H1 (cell line): ENCODE measurements at regions not wholly inside any gene's neighbourhood (a gene's known extent, or its start where the extent isn't known, plus 50 kb on each side); places are given as distances from the start of the nearest gene placed in this dataset.
A peak's percentile ranks its signal among the peaks of the same experiment; 100 is the strongest.

Experiments used
- CTCF ChIA-PET: fragments of 300-600 bp; sonication (Branson Sonifier 250); formaldehyde crosslinking; loops from one replicate; lab custom pipeline; 2021; ENCODE audit not compliant: partially characterized antibody; lab: Charles Lee
- POLR2A ChIA-PET: fragments of 300-600 bp; sonication (Branson Sonifier 250); formaldehyde crosslinking; loops from one replicate; lab custom pipeline; 2021; ENCODE audit warnings: inconsistent platforms; ENCODE audit not compliant: partially characterized antibody; lab: Charles Lee
- DNase-seq, 2 experiments: peaks; one replicate each; pipeline versions ENCODE4 v3.0.0 to v3.0.0-alpha.2; 2010 to 2022; ENCODE audit warnings: low spot score in 2 of 2, low read depth in 1 of 2, mixed read lengths in 1 of 2
- FAIRE-seq: peaks from 2 replicates; lab custom pipeline; 2011; peaks lifted over from hg19 to GRCh38; lab: Jason Lieb, UNC
- H2AFZ ChIP-seq: 2 replicates; pipeline ENCODE4 v1.8.1; 2012; ENCODE audit warnings: low read length, inconsistent platforms
- H2AK5ac ChIP-seq: 2 replicates; pipeline ENCODE4 v1.6.1; 2013; ENCODE audit warnings: low read depth, low read length
- H2BK120ac ChIP-seq: replicated peaks from 2 replicates; pipeline ENCODE3; 2013; ENCODE audit warnings: low read depth, low read length, inconsistent platforms
- H2BK12ac ChIP-seq: 2 replicates; pipeline ENCODE4 v1.6.1; 2013; ENCODE audit warnings: low read depth, low read length
- H2BK15ac ChIP-seq: 2 replicates; pipeline ENCODE4 v1.6.1; 2013; ENCODE audit warnings: low read length
- H2BK20ac ChIP-seq: 2 replicates; pipeline ENCODE4 v1.6.1; 2013; ENCODE audit warnings: low read length
- H2BK5ac ChIP-seq: 2 replicates; pipeline ENCODE4 v1.6.1; 2013; ENCODE audit warnings: low read depth, low read length
- H3K14ac ChIP-seq: 2 replicates; pipeline ENCODE4 v1.6.1; 2013; ENCODE audit warnings: inconsistent platforms; ENCODE audit not compliant: insufficient read length
- H3K18ac ChIP-seq: 2 replicates; pipeline ENCODE4 v1.6.1; 2013; ENCODE audit warnings: low read length; ENCODE audit errors: extremely low read depth
- H3K23ac ChIP-seq: 2 replicates; pipeline ENCODE4 v1.6.1; 2013; ENCODE audit warnings: inconsistent platforms; ENCODE audit not compliant: insufficient read length
- H3K23me2 ChIP-seq: 2 replicates; pipeline ENCODE4 v1.6.1; 2013; ENCODE audit warnings: low read depth, low read length
- H3K27ac ChIP-seq: 2 replicates; pipeline ENCODE4 v1.6.1; 2011; ENCODE audit warnings: low read depth, low read length, inconsistent platforms
- H3K27me3 ChIP-seq, 4 experiments: replicated peaks in 1 of 4; 1 replicate in 1 of 4; 2 replicates in 3 of 4; pipeline versions ENCODE4 v1.6.1 to v1.8.1; 2011 to 2013; ENCODE audit warnings: low read length in 3 of 4, mild to moderate bottlenecking in 3 of 4, inconsistent platforms in 2 of 4, mixed read lengths in 2 of 4, moderate library complexity in 1 of 4; ENCODE audit not compliant: control insufficient read depth in 3 of 4, insufficient read depth in 3 of 4; ENCODE audit errors: extremely low read depth in 1 of 4
- H3K36me3 ChIP-seq, 4 experiments: 2 replicates each; pipeline versions ENCODE4 v1.6.1 to v1.8.1; 2011 to 2013; ENCODE audit warnings: mild to moderate bottlenecking in 4 of 4, low read length in 3 of 4, moderate library complexity in 2 of 4, control low read depth in 1 of 4, inconsistent platforms in 1 of 4; ENCODE audit not compliant: insufficient read depth in 4 of 4, control insufficient read depth in 2 of 4
- H3K4ac ChIP-seq: replicated peaks from 2 replicates; pipeline ENCODE3; 2013; ENCODE audit warnings: low read length, low read depth, mixed read lengths, inconsistent platforms; ENCODE audit not compliant: insufficient read length
- H3K4me1 ChIP-seq, 4 experiments: replicated peaks in 1 of 4; 1 replicate in 1 of 4; 2 replicates in 3 of 4; pipeline versions ENCODE4 v1.6.1 to v1.8.1; 2011 to 2013; ENCODE audit warnings: low read length in 3 of 4, inconsistent platforms in 2 of 4, mixed read lengths in 1 of 4; ENCODE audit not compliant: insufficient read depth in 4 of 4, control insufficient read depth in 3 of 4
- H3K4me2 ChIP-seq, 2 experiments: 2 replicates each; pipeline versions ENCODE4 v1.6.1 to v1.8.1; 2011 to 2013; ENCODE audit warnings: low read depth in 2 of 2, low read length in 2 of 2, control low read depth in 1 of 2, inconsistent platforms in 1 of 2, mild to moderate bottlenecking in 1 of 2; ENCODE audit not compliant: insufficient read depth in 1 of 2
- H3K4me3 ChIP-seq, 4 experiments: fragments of 200-600, 300-600 bp in 1 of 4; sonication (generic), shearing (Covaris generic), sonication (Bioruptor Twin) in 1 of 4; 2 replicates each; pipeline versions ENCODE4 v1.5.1 to v1.8.1; 2011 to 2016; ENCODE audit warnings: low read length in 4 of 4, low read depth in 3 of 4, control low read depth in 2 of 4, inconsistent platforms in 2 of 4, mild to moderate bottlenecking in 2 of 4, mixed read lengths in 1 of 4, moderate library complexity in 1 of 4; ENCODE audit not compliant: insufficient read depth in 2 of 4; ENCODE audit errors: extremely low read depth in 1 of 4
- H3K56ac ChIP-seq: replicated peaks from 2 replicates; pipeline ENCODE3; 2013; ENCODE audit warnings: low read depth, mild to moderate bottlenecking, mixed read lengths, low read length, inconsistent platforms; ENCODE audit not compliant: insufficient read length
- H3K79me1 ChIP-seq: 2 replicates; pipeline ENCODE4 v1.6.1; 2013; ENCODE audit warnings: low read depth, low read length, control low read depth
- H3K79me2 ChIP-seq, 2 experiments: 2 replicates each; pipeline versions ENCODE4 v1.6.1 to v1.8.1; 2012 to 2013; ENCODE audit warnings: low read length in 2 of 2, mild to moderate bottlenecking in 2 of 2, inconsistent platforms in 1 of 2; ENCODE audit not compliant: insufficient read depth in 2 of 2, control insufficient read depth in 1 of 2
- H3K9ac ChIP-seq, 4 experiments: replicated peaks in 1 of 4; 1 replicate in 1 of 4; 2 replicates in 3 of 4; pipeline versions ENCODE4 v1.6.1 to v1.8.1; 2011 to 2013; ENCODE audit warnings: low read depth in 3 of 4, low read length in 3 of 4, control low read depth in 2 of 4, mild to moderate bottlenecking in 2 of 4, moderate library complexity in 2 of 4, inconsistent platforms in 1 of 4; ENCODE audit errors: extremely low read depth in 1 of 4
- H3K9me3 ChIP-seq, 2 experiments: 2 replicates each; pipeline versions ENCODE4 v1.6.1 to v1.8.1; 2012 to 2013; ENCODE audit warnings: mild to moderate bottlenecking in 2 of 2, moderate library complexity in 2 of 2, control low read depth in 1 of 2, inconsistent platforms in 1 of 2, low read depth in 1 of 2, low read length in 1 of 2, mixed read lengths in 1 of 2; ENCODE audit not compliant: insufficient read depth in 2 of 2
- H4K20me1 ChIP-seq, 2 experiments: replicated peaks in 1 of 2; 2 replicates each; pipeline versions ENCODE3 to v1.8.1; 2011 to 2013; ENCODE audit warnings: inconsistent platforms in 2 of 2, low read length in 2 of 2, mild to moderate bottlenecking in 1 of 2; ENCODE audit not compliant: insufficient read depth in 2 of 2, control insufficient read depth in 1 of 2
- H4K5ac ChIP-seq: 2 replicates; pipeline ENCODE4 v1.6.1; 2013; ENCODE audit warnings: low read length, low read depth, mixed read lengths, inconsistent platforms; ENCODE audit not compliant: insufficient read length
- H4K8ac ChIP-seq: 2 replicates; pipeline ENCODE4 v1.8.0; 2013; ENCODE audit warnings: mild to moderate bottlenecking, moderate library complexity, low read length, inconsistent platforms; ENCODE audit not compliant: insufficient read depth; ENCODE audit errors: extremely low read depth
- H4K91ac ChIP-seq: replicated peaks from 2 replicates; pipeline ENCODE3; 2013; ENCODE audit warnings: low read length, mixed read lengths, inconsistent platforms; ENCODE audit not compliant: insufficient read length
- BACH1 ChIP-seq: IDR thresholded peaks from 2 replicates; pipeline ENCODE4 v1.6.1; 2012; ENCODE audit warnings: low read length, improper control_type of control experiment
- CHD2 ChIP-seq: IDR thresholded peaks from 2 replicates; pipeline ENCODE4 v1.6.1; 2012; ENCODE audit warnings: low read length, improper control_type of control experiment
- CTBP2 ChIP-seq: IDR thresholded peaks from 2 replicates; pipeline ENCODE4 v1.7.0; 2011; ENCODE audit warnings: borderline replicate concordance, mild to moderate bottlenecking, moderate library complexity, mixed read lengths, low read length; ENCODE audit not compliant: insufficient read depth, insufficient read length
- POU5F1 ChIP-seq: IDR thresholded peaks from 2 replicates; pipeline ENCODE4 v1.6.1; 2011; ENCODE audit warnings: low read depth, mild to moderate bottlenecking, low read length, moderate library complexity
- RXRA ChIP-seq: IDR thresholded peaks from 2 replicates; pipeline ENCODE4 v1.6.1; 2011; ENCODE audit warnings: low read depth, mild to moderate bottlenecking, low read length, moderate library complexity; ENCODE audit not compliant: insufficient read depth
- SP4 ChIP-seq: IDR thresholded peaks from 2 replicates; pipeline ENCODE4 v1.6.1; 2012; ENCODE audit warnings: low read length, inconsistent platforms
- TAF1 ChIP-seq: IDR thresholded peaks from 2 replicates; pipeline ENCODE4 v1.6.1; 2011; ENCODE audit warnings: mild to moderate bottlenecking, low read depth, low read length
- TAF7 ChIP-seq: optimal IDR thresholded peaks from 2 replicates; pipeline ENCODE3; 2011; ENCODE audit warnings: low read depth, mild to moderate bottlenecking, inconsistent platforms, low read length, moderate library complexity, borderline replicate concordance
- WGBS, 2 experiments: shearing (Covaris generic) in 1 of 2; methylation state at CpG; one replicate each; pipeline versions ENCODE4 v1.1.6 to v1.1.7; 2013 to 2015; ENCODE audit warnings: low lambda C conversion rate in 2 of 2, mixed read lengths in 2 of 2, inconsistent platforms in 1 of 2, low coverage in 1 of 2, missing lambda C conversion rate in 1 of 2; ENCODE audit not compliant: insufficient replicate concordance in 2 of 2, insufficient coverage in 1 of 2, insufficient read length in 1 of 2; ENCODE audit errors: extremely low coverage in 1 of 2, missing lambda C conversion rate in 1 of 2; 5-methylcytosine and 5-hydroxymethylcytosine counted together

GRCh38 chr6:10099529-10100140 is 315.2 kb downstream of the TFAP2A start:
- H3K4me3 ChIP-seq, result no peak overlapping the region
- CTCF ChIA-PET, result interaction anchor here (0.9 kb wide), 1 partner anchor 14 kb away, joined by 4 read pairs; no protein-coding TSS in a partner anchor

More at GRCh38 chr6:10099529-10100140, 315.2 kb downstream of the TFAP2A start:
- POLR2A ChIA-PET, result no interaction called here
- no peak overlapping the region for H3K27ac ChIP-seq
- H3K14ac ChIP-seq, result no peak overlapping the region
- no peak for DNase-seq
- no peaks in the 10 kb centered on the region for H3K79me1 ChIP-seq
- 91% methylated on average over 9 of the region's 9 CpGs; no CpG with 5 or more reads in 1 of the 2 experiments for WGBS, 2 experiments
- H3K79me2 ChIP-seq, result no peaks in the 10 kb centered on the region
- no peak overlapping the region for H2BK5ac ChIP-seq
- H3K23ac ChIP-seq, result no peak overlapping the region
- H3K9ac ChIP-seq, result no peak overlapping the region
- no peak overlapping the region for H2AK5ac ChIP-seq
- no peak overlapping the region for H4K5ac ChIP-seq
- no peaks in the 10 kb centered on the region for H3K23me2 ChIP-seq
- H2BK20ac ChIP-seq, result no peak overlapping the region; the same call in 1 of the 2 replicates
- FAIRE-seq, result no peak
- no peaks in the 10 kb centered on the region for H3K9me3 ChIP-seq
- no peak overlapping the region for H3K18ac ChIP-seq
- no peaks in the 10 kb centered on the region for H3K36me3 ChIP-seq
- H2BK15ac ChIP-seq, result no peak overlapping the region
- H2BK12ac ChIP-seq, result no peak overlapping the region
- no peak overlapping the region for H2BK120ac ChIP-seq
- TF ChIP-seq CTBP2 (no peak), BACH1 (no peak), TAF7 (no peak), POU5F1 (no peak), CHD2 (no peak), SP4 (no peak), TAF1 (no peak), RXRA (no peak)
- no peak overlapping the region for H4K91ac ChIP-seq
- H3K27me3 ChIP-seq, result no peaks in the 10 kb centered on the region
- 0 out of 4 replicates have a peak overlapping the region, but pooled peaks of 1 of the 2 experiments have one; percentile 6 for H3K4me2 ChIP-seq
- H3K4me1 ChIP-seq, result peaks cover 0 to 6% (median 0%) of the 10 kb centered on the region in 4 experiments; a peak in 2 of 7 replicates
- H4K20me1 ChIP-seq, result no peaks in the 10 kb centered on the region
- peak overlapping the region; percentile 53 for H3K4ac ChIP-seq
- no peak overlapping the region; the same call in none of the 2 replicates for H2AFZ ChIP-seq
- no peak overlapping the region for H3K56ac ChIP-seq
- no peak overlapping the region for H4K8ac ChIP-seq
